ENCODE measurements at regions not wholly inside any gene's neighbourhood (a gene's known extent, or its start where the extent isn't known, plus 50 kb on each side); places are given as distances from the start of the nearest gene placed in this dataset.

DNA sequence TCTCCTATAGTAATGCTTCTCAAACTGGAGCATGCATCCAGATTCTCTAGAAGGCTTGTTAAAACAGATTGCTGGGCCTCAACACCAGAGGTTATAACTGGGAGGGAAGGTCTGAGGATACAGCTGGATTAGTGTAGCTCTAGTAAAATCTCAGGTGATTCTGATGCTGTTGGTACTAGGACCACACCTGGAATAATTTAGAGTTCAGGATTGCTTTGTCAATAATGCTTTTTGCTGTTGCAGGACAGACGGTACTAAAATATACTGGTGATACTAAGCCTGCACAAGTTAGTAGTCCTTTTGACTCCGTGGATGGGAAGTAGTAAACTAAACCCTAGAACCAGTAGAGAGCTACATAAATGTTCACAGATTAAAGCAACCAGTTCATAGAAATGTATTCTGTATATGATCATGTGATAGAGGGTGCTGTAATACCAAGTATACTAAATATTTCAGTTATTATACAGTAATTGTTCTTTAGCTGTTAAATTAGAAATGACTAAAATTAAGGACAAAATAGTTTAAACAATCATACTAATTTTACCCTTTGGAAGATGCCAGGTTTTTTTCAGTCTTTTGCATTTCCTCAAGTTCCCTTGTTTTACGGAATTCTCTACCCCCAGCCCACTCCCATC is 258.2 kb upstream of the STARD13 start:
- TF ChIP-seq, protein P1, sequence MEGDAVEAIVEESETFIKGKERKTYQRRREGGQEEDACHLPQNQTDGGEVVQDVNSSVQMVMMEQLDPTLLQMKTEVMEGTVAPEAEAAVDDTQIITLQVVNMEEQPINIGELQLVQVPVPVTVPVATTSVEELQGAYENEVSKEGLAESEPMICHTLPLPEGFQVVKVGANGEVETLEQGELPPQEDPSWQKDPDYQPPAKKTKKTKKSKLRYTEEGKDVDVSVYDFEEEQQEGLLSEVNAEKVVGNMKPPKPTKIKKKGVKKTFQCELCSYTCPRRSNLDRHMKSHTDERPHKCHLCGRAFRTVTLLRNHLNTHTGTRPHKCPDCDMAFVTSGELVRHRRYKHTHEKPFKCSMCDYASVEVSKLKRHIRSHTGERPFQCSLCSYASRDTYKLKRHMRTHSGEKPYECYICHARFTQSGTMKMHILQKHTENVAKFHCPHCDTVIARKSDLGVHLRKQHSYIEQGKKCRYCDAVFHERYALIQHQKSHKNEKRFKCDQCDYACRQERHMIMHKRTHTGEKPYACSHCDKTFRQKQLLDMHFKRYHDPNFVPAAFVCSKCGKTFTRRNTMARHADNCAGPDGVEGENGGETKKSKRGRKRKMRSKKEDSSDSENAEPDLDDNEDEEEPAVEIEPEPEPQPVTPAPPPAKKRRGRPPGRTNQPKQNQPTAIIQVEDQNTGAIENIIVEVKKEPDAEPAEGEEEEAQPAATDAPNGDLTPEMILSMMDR (IDR thresholded peaks at IDR 0.05), result peak in 1 of 4 experiments; percentile 6
- TF ChIP-seq POLR2AphosphoS5 (IDR thresholded peaks at IDR 0.05), result no peak
